MV-4-11 (cell line): ENCODE measurements at regions not wholly inside any gene's neighbourhood (a gene's known extent, or its start where the extent isn't known, plus 50 kb on each side); places are given as distances from the start of the nearest gene placed in this dataset.
"Not testable (repeated sequence)": the region's sequence is repeated elsewhere in the genome, so short reads cannot be mapped to it uniquely, and the experiment has no call there.

ENCODE experiments used
- DNase-seq: peaks from one replicate; lab custom pipeline; 2025; lab: John Stamatoyannopoulos, UW

DNA sequence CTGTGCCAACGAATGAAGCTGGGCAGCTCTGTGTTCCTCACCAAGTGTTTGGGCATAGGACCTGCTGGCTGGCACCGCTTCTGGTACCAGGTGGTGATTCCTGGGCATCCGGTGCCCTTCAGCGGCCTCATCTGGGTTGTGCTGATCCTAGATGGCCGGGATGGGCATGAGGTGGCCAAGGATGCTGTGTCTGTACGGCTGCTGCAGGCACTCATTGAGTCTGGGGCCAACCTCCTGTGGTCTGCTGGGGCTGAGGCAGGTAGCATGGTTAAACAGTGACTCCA lies 96.1 kb upstream of the PLEKHM1 start:
- not testable (repeated sequence) for DNase-seq

DNA sequence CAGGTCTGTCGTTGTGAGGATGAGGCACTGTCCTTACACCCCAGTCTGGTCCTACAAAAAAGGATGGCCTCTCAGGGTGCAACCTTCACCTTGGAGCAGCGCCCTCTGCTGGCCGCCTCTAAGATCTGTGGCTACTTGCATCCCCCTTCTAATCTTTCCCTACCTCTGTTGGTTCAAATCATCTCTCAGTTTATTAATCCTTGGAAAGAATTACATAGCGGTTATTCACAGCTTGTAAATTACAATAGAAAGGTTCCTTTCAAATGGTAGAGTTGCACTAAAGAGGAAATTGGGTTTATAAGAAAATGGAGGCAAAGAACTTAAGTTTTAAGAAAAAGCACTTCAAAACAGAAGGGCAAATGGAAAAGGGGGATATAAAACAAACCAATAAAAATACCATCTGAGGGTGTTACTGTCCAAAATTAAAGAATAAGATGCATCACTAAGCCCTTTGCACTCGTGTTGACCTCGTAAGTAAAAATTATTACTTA lies 102.0 kb upstream of the PLEKHM1 start:
- DNase-seq, result not testable (repeated sequence)

DNA sequence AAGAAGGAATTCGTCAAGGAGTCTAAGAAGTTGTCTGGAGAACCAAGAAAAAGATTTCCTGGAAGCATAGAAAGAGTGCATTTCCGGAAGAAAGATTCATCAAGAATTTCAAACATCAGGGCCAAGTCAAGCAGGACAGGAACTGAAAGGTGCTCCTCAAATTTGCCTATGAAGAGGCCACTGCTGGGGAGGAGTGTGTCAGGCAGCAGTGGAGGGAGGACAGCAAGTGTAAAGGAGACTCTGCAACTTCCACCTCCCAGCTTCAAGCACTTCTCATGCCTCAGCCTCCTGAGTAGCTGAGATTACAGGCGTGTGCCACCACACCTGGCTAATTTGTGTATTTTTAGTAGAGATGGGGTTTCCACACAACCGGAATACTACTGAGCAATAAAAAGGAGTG lies 105.8 kb upstream of the PLEKHM1 start:
- not testable (repeated sequence) for DNase-seq

DNA sequence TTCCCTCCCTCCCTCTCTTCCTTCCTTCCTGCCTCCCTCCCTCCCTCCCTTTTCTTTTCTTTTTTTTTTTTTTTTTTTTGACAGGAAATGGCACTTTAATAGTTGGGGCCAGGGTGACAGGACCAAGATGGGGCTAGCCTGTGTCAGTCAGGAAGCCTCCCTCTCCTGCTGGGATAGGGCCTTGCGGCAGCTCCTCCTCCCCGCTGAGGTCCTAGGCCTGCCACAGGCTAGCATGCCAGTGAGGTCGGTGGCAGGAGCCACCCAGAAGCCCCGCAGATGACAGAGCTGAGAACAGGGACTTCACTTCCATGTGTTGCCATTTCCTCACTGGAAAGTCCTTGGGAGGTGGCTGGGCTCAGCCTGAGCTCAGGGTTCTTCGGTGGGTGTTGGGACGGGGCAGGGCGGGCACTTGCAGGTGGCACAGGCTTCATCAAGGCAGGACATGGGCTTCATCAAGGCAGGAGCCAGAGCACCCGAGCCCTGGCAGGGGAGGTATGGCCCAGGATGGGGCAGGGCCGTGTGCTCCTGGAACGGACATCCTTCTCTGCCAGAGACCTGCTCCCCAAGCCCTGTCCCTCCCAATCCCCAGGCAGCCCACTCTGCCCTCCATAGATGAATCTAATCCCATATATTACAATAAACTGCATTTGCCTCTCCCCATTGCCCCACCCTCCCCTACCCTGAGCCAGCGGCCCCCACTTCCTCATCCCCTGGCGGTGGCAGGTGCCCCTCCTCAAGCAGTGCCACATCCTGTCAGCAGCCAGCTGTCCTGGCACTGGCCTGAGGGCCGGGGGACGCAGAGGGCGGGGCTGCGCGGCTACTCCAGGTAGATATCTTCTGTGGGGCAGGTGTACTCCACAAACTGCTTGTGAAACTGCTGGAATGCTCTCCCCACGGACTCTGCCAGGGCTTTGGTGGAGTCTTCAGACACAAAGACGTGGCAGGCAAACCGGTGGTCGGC lies 109.8 kb upstream of the PLEKHM1 start:
- DNase-seq, result not testable (repeated sequence)

DNA sequence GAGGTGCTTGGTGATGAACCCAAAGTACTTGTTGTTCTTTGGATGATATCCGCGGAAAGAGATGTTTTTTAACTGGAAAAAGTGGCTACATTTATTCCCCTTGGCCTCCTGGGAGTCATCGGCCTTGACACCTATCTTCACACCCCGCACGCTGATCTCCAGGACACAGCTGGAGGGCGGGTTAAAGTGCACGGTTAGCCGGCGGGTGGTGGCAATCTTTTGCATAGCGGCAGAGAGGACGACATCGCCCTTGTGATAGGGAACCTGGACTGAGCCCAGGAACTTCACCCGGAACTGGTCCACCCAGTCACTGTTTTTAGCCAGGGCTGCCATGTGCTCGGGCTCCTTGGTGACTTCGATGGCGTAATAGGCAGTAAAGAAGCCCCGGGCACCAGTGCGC lies 110.5 kb upstream of the PLEKHM1 start:
- not testable (repeated sequence) for DNase-seq

DNA sequence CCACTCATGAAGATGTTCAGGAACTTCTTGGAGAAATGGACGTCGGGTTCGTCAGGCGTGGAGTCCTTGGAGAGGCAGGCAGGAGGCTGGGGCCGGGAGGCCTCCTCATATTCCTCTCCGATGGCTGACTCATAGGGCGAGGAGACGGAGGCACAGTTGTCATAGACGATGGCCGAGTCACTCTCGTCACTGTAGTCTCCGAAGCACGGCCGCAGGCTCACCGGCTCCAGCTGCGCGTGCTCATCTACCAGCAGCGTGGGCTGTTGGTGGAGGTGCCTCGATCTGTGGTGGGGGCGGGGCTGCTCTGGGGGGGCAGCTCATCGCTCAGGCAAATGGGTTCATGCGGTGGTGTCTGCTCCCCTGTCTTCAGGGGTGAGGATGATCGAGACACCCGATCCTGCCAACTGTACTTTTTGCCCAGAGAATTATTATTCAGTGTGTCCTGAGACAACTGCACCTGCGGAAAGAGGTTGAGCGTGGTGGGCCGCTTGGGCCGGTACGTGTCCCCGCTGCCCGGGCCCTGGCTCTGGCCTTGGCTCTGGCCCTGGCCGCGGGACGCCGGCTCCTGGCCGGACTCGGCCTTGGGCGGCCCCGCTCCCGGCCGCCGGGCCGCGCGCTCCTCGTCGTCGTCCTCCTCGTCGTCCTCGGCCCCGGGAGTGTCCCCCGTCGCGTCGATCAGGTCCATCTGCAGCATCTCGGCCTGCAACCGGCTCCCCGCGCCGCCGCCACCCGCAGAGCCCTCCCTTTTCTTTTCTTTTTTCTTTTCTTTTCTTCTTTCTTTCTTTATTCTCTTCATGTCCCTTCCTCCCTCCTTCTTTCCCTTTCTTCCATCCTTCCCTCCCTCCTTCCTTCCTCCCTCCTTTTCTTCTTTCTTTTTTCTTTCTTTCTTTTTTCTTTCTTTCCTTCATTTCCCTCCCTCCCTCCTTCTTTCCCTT lies 111.4 kb upstream of the PLEKHM1 start:
- DNase-seq, result not testable (repeated sequence)

DNA sequence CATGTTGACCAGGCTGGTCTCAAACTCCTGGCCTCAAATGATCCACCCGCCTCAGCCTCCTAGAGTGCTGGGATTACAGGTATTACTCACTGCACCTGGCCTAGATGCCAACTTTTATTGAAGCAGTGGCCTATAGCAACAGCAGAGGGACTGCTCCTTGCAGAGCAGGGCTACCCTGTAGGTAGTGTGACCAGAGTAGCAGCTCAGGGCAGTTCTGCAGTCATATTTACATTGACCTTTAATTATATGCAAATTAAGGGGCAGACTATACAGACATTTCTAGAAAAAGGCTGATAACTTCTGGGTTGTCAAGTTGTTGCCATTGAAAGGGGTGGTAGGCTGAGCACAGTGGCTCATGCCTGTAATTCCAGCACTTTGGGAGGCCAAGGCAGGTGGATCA lies 115.2 kb upstream of the PLEKHM1 start:
- not testable (repeated sequence) for DNase-seq

DNA sequence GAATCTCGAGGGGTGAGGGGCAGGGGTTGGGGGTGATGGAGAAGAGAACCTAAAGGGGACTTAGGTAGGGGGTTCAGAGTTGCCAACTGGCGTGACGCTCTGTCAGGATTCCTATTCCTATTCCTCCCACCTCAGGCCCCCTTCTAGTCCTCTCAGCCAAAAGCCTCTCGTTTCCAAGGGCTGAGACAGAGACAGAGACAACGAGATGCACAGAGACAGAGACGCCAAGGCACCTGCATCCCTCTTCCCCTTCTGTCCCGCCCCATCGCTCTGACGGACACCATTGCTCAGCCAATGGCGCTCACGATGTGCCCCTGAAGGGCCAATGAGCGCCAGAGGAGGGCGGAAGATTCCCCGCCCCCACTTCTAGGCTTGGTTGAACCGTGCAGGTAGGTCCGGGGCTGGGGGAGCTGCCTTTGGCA lies 129.5 kb upstream of the PLEKHM1 start:
- DNase-seq, result not testable (repeated sequence)

DNA sequence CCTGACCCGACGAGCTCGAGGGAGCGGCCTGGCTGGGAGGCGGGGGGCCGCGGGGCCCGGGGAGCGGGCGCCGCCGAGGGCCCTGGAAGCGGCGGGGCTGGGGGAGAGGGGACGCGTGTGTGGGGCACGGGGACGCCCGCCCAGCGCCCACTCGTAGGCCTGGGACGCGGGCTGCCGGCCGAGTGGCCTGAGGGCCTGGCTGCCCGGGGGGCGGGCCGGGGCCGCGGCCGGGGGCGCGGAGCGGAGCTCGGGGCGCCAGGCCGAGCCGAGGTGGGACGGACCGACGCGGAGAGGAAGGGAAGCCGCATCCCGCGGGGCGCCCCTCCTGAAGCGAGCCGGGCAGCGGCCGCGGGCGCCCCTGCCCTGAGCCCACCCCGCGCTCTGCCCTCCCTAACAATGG lies 129.9 kb upstream of the PLEKHM1 start:
- not testable (repeated sequence) for DNase-seq

DNA sequence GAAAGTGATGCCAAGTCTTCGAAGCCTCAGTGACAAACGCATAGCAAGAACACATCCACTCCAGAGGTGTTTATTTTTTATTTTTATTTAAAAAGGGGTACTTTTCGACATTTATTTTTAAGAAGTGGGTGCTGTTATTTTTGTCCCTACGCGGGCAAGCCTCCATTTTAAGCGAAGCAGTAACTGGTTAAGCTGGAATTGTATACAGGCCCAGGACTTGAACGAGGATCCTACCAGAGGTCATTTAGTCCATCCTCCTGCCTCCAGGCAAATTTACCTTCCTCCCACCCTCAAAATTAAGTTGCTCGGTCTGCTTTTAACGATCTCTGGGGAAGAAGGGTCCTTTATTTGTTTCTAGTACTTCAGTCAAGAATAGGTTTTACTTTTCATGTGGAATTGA lies 130.6 kb upstream of the PLEKHM1 start:
- DNase-seq, result not testable (repeated sequence)

DNA sequence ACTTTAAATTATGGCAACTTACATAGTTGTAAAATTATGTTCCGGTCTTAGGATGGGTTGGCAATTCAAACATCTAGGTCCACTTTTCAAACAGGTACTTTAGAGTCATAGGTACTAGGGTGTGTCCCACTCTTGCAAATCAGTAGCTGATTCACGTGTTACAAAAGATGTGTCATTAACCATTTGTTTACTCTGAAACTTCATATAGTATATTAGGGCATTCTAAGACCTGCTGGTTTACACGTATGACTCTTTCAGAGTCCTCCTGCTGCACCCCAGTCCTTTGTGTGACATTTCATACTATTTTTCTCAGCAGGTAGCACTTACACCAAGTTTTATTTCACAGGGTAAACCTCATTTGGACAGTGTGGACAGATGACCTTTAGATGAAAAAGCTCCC lies 131.8 kb upstream of the PLEKHM1 start:
- DNase-seq, result not testable (repeated sequence)

DNA sequence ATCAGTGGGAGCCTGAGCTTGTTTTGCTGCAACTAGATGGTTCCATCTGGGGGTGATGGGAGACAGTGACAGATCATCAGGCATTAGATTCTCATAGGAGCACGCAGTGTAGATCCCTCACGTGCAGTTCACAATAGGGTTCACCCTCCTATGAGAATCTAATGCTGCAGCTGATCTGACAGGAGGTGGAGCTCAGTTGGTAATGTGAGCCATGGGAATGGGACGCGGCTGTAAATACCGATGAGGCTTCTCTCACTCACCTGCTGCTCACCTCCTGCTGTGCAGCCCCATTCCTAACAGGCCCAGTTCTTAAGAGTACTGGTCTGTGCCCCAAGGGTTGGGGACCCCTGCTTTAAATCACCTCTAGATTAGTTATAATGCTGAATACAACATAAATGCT lies 137.5 kb upstream of the PLEKHM1 start:
- DNase-seq, result no peak

DNA sequence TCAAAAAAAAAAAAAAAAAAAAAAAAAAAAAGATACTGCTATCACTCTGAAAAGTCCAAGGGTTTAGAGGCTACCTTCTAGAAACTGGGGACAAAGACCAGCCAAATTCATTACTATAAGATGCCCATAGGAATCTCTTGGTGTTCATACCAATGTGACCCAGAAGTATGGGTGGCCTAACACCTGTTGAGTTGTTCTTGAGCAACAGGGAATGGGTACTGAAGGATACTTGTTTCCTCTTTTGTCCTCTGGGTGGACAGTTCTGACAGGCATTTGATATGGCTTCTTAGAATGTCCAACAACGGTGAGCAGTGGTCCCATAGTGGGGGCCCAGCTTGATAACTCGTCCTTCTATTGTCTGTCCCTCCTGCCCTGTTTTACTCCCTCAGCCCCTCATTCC lies 141.4 kb upstream of the PLEKHM1 start:
- DNase-seq, result no peak

DNA sequence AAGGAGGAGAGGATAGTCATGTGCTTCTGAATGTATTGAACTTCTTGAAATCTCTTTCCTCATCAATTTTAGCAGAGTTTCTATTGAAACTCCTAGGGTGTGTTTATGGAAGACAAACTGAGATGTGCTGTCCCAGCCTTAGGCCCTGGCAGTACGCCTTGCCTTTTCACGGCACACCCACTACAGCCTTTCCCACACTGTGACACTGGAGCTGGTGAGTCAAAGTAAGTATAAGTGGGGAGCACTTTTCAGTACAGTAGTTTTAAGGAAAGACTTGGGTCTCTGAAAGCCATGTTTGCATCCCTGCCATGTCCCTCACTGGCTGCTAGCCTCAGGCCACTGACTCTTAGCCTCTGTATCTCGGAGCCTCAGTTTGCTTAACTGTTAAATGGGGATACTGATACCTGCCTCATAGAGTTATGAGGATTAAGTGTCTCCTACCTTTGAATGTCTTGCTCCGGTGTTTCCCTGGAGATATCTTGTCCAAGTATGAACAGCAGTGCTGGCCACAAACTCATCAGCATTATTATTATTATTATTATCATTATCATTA lies 144.7 kb upstream of the CRHR1 start:
- no peak for DNase-seq

DNA sequence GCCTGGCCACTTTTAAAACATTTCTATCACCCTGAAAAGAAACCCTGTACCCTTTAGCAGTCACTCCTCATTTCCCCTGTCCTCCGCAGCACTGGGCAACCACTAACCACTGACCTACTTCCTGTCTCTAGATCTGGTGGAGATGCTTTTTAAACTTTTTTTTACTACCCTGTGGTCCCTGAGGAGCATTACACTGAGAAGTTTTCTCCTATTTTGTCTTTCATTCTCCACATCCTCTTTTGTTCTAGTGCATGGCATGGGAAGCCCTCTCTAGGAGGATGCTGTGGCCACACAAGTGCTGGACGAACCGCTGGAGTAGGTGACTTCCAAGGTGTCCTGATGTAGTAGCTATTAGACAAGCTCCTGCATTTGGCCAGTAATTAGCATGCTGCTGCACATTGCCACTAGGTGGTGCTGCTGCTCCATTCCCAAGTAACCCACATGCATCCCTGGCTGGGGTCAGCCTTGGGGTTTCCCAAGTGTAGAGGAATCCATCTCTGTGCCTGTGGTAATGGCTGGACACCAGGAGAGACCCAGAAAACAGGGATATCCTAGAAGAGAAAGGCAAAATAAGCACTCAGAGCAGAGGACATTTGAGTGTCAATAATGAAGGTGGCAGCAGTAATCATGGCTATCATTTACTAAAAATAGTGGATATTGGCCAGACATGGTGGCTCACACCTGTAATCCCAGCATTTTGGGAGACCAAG lies 143.8 kb upstream of the CRHR1 start:
- DNase-seq, result no peak

DNA sequence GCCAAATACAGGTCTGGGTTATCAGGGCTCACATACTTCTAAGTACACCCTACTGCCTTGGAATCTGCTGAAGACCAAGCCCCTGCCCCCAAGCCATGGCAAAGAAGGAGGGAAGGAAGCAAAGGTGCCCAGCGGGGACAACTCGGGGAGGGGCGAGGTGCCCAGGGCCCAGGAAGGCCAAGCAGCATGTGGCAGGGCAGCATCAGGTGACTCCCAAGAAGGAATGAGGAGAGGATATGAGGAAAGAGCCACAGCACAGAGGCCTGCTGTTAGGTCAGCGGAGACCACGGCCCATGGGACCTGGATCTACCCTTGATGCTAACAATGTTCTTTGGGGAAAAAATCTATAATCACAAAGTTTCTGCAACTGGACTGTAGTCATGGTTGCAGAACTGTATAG lies 142.6 kb upstream of the CRHR1 start:
- no peak for DNase-seq

DNA sequence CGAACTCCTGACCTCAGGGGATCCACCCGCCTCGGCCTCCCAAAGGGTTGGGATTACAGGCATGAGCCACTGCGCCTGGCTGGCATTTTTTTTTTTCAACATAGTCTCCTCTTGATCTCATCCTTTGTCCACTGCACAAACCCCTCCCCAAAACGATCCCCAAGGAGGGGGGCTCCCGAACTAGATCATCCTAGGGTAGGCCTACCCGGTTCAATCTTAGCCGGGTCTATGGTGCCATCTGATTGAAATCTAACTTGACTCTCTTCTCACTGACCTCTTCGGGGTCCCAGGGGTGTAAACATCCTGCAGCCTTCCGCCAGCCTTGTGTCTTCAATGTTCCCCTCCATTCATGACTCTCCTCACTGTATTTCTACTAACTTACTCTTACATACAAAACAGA lies 140.5 kb upstream of the CRHR1 start:
- DNase-seq, result no peak

DNA sequence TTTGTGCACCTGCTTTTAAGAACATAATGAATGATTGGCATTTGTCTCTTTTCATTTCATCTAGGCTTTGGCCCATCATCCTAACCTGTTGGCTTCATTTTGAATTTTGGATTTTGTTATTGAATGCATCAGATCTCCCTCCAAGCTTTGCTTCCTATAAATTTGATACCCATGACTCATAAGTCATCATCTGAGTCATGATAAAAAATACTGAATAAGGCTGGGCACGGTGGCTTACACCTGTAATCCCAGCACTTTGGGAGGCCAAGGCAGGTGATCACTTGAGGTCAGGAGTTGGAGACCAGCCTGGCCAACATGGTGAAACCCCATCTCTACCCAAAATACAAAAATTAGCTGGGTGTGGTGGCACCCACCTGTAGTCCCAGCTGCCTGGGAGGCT lies 139.5 kb upstream of the CRHR1 start:
- DNase-seq, result not testable (repeated sequence)

DNA sequence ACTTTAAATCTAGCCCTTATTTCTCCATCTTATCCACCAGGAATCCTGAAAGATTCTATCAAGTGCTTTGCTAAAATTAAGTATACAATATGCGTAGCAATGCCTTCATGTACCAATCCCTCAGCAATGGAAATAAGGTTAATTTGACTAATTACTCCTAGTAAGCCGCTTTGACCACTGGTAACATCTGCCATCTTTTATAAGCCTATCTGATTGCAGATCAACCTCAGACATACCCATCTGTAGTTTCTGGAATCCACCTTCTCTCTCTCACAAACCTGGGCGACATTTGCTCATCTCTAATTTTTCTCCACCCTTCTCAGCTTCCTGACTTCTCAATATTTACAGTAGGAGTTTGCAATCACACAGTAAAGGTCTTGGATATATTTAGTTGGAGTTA lies 138.8 kb upstream of the CRHR1 start:
- DNase-seq, result no peak

DNA sequence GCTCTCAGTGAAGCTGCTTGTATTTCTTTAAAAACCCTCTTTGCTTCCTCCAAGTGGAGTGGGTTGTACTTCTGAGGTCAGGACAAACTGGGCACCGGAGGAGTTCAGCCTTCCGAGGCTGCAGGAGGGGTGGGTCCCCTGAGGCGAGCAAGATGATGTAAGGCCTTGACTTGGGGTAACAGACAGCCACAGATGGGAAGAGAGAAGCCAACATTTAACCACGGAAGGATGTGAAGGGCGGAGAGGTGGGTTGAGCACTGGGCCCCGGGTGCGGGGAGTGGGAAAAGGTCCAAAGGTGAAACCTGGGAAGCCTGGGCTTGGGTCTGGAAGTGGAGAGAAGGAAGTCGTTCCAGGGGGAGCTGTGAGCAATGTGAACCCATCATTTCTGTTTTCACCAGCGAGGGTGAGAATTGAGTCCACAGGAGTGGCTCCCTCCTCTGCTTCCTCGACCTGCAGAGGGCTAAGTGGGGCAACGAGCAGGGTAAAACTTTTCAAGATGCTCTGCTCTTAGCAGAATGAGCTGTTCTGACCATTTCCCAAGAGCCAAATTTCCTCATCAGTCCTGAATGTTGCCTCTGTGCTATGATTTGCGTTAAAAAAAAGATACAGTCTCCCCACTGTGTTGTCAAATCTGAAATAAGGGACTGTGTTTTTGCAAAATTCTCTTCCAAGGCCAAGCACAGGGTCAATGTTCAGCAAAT lies 137.7 kb upstream of the CRHR1 start:
- DNase-seq, result peak; percentile 57

DNA sequence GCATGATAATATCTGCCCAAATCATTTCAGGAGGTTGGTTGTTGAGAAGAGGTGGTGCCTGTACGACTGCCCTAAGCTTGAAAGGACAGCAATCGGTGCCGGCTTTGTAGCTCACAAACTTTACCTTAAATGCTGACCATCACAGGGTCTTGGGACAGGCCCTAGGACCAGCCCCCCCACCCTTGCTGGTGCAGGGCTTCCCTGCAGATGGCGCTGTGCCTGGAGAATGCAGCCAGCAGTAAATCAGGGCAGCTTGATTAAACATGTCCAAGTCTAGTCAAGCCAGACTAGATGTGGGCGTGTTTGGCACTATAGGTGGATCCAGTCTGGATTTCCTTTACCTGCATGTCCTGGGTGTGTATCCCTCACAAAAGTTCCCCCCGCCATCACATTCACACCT lies 135.5 kb upstream of the CRHR1 start:
- DNase-seq, result no peak
